SK-N-SH treated with all-trans-retinoic acid at 6 μM for 48 hours (cell line): ENCODE measurements at regions not wholly inside any gene's neighbourhood (a gene's known extent, or its start where the extent isn't known, plus 50 kb on each side); places are given as distances from the start of the nearest gene placed in this dataset.

Source experiments
- ATAC-seq: fragments of 200-7000 bp; cut with Tn5 transposase; 3 replicates; pipeline ENCODE4 v1.9.1; 2020; ENCODE audit warnings: mild to moderate bottlenecking, moderate library complexity
- BACH2 ChIP-seq: fragments of 250-450 bp; sonication (Bioruptor Pico); IDR thresholded peaks from 2 replicates; pipeline ENCODE4 v1.9.0; 2021; ENCODE audit warnings: mild to moderate bottlenecking, borderline replicate concordance
- CREB5 ChIP-seq: fragments of 250-450 bp; sonication (Bioruptor Pico); IDR thresholded peaks from 2 replicates; pipeline ENCODE4 v1.5.1; 2020; ENCODE audit warnings: low read depth, mild to moderate bottlenecking, moderate library complexity
- CSDC2 ChIP-seq: fragments of 250-450 bp; sonication (Bioruptor Pico); IDR thresholded peaks from 2 replicates; pipeline ENCODE4 v1.5.0; 2020; ENCODE audit warnings: mild to moderate bottlenecking, moderate library complexity
- CSRNP3 ChIP-seq: fragments of 250-450 bp; sonication (Bioruptor Pico); IDR thresholded peaks from 2 replicates; pipeline ENCODE4 v1.5.1; 2021; ENCODE audit warnings: mild to moderate bottlenecking, moderate library complexity
- ESRRG ChIP-seq: fragments of 250-450 bp; sonication (Bioruptor Pico); IDR thresholded peaks from 2 replicates; pipeline ENCODE4 v1.6.1; 2021; ENCODE audit warnings: mild to moderate bottlenecking
- GLIS3 ChIP-seq: fragments of 250-450 bp; sonication (Bioruptor Pico); IDR thresholded peaks from 2 replicates; pipeline ENCODE4 v1.5.0; 2020; ENCODE audit warnings: mild to moderate bottlenecking, moderate library complexity
- ISL1 ChIP-seq: fragments of 250-450 bp; sonication (Bioruptor Pico); IDR thresholded peaks from 2 replicates; pipeline ENCODE4 v2.1.2; 2022; ENCODE audit warnings: mild to moderate bottlenecking, moderate library complexity
- OSR1 ChIP-seq: fragments of 250-450 bp; sonication (Bioruptor Pico); IDR thresholded peaks from 2 replicates; pipeline ENCODE4 v1.8.0; 2022; ENCODE audit warnings: moderate library complexity, mild to moderate bottlenecking, inconsistent platforms
- PATZ1 ChIP-seq: fragments of 250-450 bp; sonication (Bioruptor Pico); IDR thresholded peaks from 2 replicates; pipeline ENCODE4 v1.8.0; 2020; ENCODE audit warnings: mild to moderate bottlenecking, moderate library complexity, borderline replicate concordance
- POU6F1 ChIP-seq: fragments of 250-450 bp; sonication (Bioruptor Pico); IDR thresholded peaks from 2 replicates; pipeline ENCODE4 v1.8.0; 2021; ENCODE audit warnings: low read depth, mild to moderate bottlenecking, moderate library complexity, borderline replicate concordance
- RARB ChIP-seq: fragments of 250-450 bp; sonication (Bioruptor Pico); IDR thresholded peaks from 2 replicates; pipeline ENCODE4 v1.8.0; 2021; ENCODE audit warnings: mild to moderate bottlenecking, moderate library complexity
- SNAI2 ChIP-seq: fragments of 250-450 bp; sonication (Bioruptor Pico); IDR thresholded peaks from 2 replicates; pipeline ENCODE4 v1.5.0; 2020; ENCODE audit warnings: mild to moderate bottlenecking, moderate library complexity
- TCF4 ChIP-seq: fragments of 250-450 bp; sonication (Bioruptor Pico); IDR thresholded peaks from 2 replicates; pipeline ENCODE4 v1.8.0; 2021; ENCODE audit warnings: mild to moderate bottlenecking, moderate library complexity, borderline replicate concordance
- TOX ChIP-seq: fragments of 250-450 bp; sonication (Bioruptor Pico); IDR thresholded peaks from 2 replicates; pipeline ENCODE4 v1.8.0; 2021; ENCODE audit warnings: mild to moderate bottlenecking, moderate library complexity, borderline replicate concordance
- ZC3H10 ChIP-seq: fragments of 250-450 bp; sonication (Bioruptor Pico); IDR thresholded peaks from 2 replicates; pipeline ENCODE4 v1.5.1; 2021; ENCODE audit warnings: mild to moderate bottlenecking, moderate library complexity
- ZFP3 ChIP-seq: fragments of 250-450 bp; sonication (Bioruptor Pico); IDR thresholded peaks from 2 replicates; pipeline ENCODE4 v1.5.0; 2020; ENCODE audit warnings: mild to moderate bottlenecking, moderate library complexity
- ZFP30 ChIP-seq: fragments of 450-650 bp; formaldehyde crosslinking; IDR thresholded peaks from 2 replicates; pipeline ENCODE4 v1.5.0; 2022; ENCODE audit warnings: mild to moderate bottlenecking, moderate library complexity
- ZNF565 ChIP-seq: fragments of 450-650 bp; formaldehyde crosslinking; conservative IDR thresholded peaks from 2 replicates; pipeline ENCODE4 v1.5.0; 2020; ENCODE audit warnings: low read depth, mild to moderate bottlenecking, moderate library complexity
- ZNF70 ChIP-seq: fragments of 450-650 bp; formaldehyde crosslinking; IDR thresholded peaks from 2 replicates; pipeline ENCODE4 v1.5.0; 2020; ENCODE audit warnings: mild to moderate bottlenecking, moderate library complexity
- ZNF8 ChIP-seq: fragments of 450-650 bp; formaldehyde crosslinking; IDR thresholded peaks from 2 replicates; pipeline ENCODE4 v1.5.0; 2020; ENCODE audit warnings: mild to moderate bottlenecking, moderate library complexity

- ATAC-seq = no peak
- TF ChIP-seq GLIS3 (CRISPR knock-in tag) (no peak), BACH2 (CRISPR knock-in tag) (no peak), RARB (CRISPR knock-in tag) (no peak), ZFP30 (no peak), ZC3H10 (no peak), PATZ1 (CRISPR knock-in tag) (no peak), TCF4 (CRISPR knock-in tag) (no peak), CSRNP3 (CRISPR knock-in tag) (no peak), TOX (CRISPR knock-in tag) (no peak), ZNF70 (CRISPR knock-in tag) (no peak), ZFP3 (CRISPR knock-in tag) (no peak), ISL1 (no peak), ESRRG (CRISPR knock-in tag) (no peak)
These were observed 870.9 kb upstream of the FRG1 start for GRCh38 chr4:189069772-189070171.

- ATAC-seq = no peak
- TF ChIP-seq ESRRG (CRISPR knock-in tag) (no peak), PATZ1 (CRISPR knock-in tag) (no peak), CSDC2 (no peak), CREB5 (CRISPR knock-in tag) (no peak), CSRNP3 (CRISPR knock-in tag) (no peak), RARB (CRISPR knock-in tag) (no peak), ZNF8 (CRISPR knock-in tag) (no peak), BACH2 (CRISPR knock-in tag) (no peak), ZFP3 (CRISPR knock-in tag) (no peak), GLIS3 (CRISPR knock-in tag) (no peak), SNAI2 (CRISPR knock-in tag) (no peak), ZNF565 (CRISPR knock-in tag) (no peak), TCF4 (CRISPR knock-in tag) (no peak), ZNF70 (CRISPR knock-in tag) (no peak), ISL1 (no peak), OSR1 (CRISPR knock-in tag) (no peak), ZC3H10 (no peak)
- TF ChIP-seq, all 23 proteins: peak for 0
These were observed 869.4 kb upstream of the FRG1 start for GRCh38 chr4:189071241-189071640.

- TF ChIP-seq POU6F1 (CRISPR knock-in tag) = no peak
- no peak for ATAC-seq
These were observed 866.9 kb upstream of the FRG1 start for GRCh38 chr4:189073739-189074138.
